ENCODE measurements at regions not wholly inside any gene's neighbourhood (a gene's known extent, or its start where the extent isn't known, plus 50 kb on each side); places are given as distances from the start of the nearest gene placed in this dataset.

DNA sequence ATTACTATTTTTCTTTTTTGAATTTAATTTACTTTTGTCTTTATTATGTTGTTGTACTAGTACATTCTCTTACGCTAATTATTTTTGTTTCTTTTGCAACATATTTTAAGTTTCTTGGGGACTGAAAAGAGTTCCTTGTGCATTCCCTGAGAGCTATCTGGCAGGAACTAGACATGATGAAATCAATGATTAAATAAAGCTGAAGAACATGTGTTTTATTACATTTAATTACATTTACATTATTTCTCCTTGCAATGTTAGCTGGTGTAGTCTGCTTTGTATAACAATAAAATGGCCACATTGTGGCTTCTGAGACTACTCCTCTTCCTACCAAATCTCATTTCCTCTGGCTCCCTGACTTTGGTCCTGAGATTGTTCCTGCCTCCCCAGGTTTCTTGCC, 244.9 kb downstream of the NDFIP2 start:
- no peaks in the 10 kb centered on the region for H3K27me3 ChIP-seq (ENCODE audit: insufficient read depth, low read depth, severe bottlenecking)
- no peaks in the 10 kb centered on the region for H3K9me3 ChIP-seq (ENCODE audit: severe bottlenecking)
- TF ChIP-seq, protein P1, sequence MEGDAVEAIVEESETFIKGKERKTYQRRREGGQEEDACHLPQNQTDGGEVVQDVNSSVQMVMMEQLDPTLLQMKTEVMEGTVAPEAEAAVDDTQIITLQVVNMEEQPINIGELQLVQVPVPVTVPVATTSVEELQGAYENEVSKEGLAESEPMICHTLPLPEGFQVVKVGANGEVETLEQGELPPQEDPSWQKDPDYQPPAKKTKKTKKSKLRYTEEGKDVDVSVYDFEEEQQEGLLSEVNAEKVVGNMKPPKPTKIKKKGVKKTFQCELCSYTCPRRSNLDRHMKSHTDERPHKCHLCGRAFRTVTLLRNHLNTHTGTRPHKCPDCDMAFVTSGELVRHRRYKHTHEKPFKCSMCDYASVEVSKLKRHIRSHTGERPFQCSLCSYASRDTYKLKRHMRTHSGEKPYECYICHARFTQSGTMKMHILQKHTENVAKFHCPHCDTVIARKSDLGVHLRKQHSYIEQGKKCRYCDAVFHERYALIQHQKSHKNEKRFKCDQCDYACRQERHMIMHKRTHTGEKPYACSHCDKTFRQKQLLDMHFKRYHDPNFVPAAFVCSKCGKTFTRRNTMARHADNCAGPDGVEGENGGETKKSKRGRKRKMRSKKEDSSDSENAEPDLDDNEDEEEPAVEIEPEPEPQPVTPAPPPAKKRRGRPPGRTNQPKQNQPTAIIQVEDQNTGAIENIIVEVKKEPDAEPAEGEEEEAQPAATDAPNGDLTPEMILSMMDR (IDR thresholded peaks at IDR 0.05; ENCODE audit: low read depth, low read length), result no peak
- no peak for DNase-seq
- H3K27ac ChIP-seq, result no peak overlapping the region
- H3K4me3 ChIP-seq (ENCODE audit: low read depth, low read length), result no peak overlapping the region
- no peaks in the 10 kb centered on the region for H3K36me3 ChIP-seq

DNA sequence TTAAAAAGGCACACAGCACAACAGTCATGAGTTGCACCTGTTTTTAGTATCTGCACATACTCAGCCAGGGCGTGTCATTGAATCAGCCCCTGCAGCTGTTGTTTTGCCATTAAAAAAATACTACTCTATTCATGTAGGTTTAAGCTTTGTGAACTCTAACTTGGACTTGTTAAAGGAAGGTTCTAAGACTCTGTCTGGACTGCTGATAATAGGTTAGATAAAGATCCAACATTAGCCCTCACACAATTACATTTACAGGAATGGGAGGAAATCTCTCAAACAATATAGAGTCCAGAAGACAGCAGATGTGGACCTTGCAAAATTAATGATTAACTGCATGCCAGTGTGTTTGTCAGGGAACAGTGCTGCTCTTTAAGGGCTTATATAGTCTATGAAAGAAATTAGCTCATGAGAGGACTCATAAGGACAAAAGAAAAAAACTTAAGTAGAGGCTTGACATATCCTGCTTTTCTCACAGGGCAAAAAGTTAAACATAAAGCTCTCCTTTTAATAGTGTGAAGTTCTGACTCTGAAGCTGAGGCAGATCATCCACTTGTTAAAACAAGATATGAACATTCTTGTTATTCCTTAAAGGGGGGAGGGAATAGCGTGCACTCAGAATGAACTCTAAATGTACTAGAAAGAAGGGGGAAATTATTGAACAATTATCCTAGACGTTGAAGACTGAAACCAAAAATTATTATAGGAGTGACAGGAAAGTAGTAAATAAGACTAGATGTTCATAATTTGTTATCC, 243.6 kb downstream of the NDFIP2 start:
- DNase-seq, result no peak
- no peak overlapping the region for H3K4me3 ChIP-seq (ENCODE audit: low read depth, low read length)
- H3K27ac ChIP-seq, result no peak overlapping the region
- H3K9me3 ChIP-seq (ENCODE audit: severe bottlenecking), result no peaks in the 10 kb centered on the region
- TF ChIP-seq, protein P1 (IDR thresholded peaks at IDR 0.05; ENCODE audit: low read depth, low read length), result no peak
- no peaks in the 10 kb centered on the region for H3K27me3 ChIP-seq (ENCODE audit: insufficient read depth, low read depth, severe bottlenecking)
- H3K36me3 ChIP-seq, result no peaks in the 10 kb centered on the region

- no peaks in the 10 kb centered on the region for H3K27me3 ChIP-seq (ENCODE audit: insufficient read depth, low read depth, severe bottlenecking)
- no peaks in the 10 kb centered on the region for H3K9me3 ChIP-seq (ENCODE audit: severe bottlenecking)
- TF ChIP-seq, protein P1 (IDR thresholded peaks at IDR 0.05; ENCODE audit: low read depth, low read length), result no peak
- H3K4me3 ChIP-seq (ENCODE audit: low read depth, low read length), result no peak overlapping the region
- no peaks in the 10 kb centered on the region for H3K36me3 ChIP-seq
- DNase-seq, result no peak
- H3K27ac ChIP-seq, result no peak overlapping the region
These were observed 242.6 kb downstream of the NDFIP2 start for GRCh38 chr13:79723519-79724024.

DNA sequence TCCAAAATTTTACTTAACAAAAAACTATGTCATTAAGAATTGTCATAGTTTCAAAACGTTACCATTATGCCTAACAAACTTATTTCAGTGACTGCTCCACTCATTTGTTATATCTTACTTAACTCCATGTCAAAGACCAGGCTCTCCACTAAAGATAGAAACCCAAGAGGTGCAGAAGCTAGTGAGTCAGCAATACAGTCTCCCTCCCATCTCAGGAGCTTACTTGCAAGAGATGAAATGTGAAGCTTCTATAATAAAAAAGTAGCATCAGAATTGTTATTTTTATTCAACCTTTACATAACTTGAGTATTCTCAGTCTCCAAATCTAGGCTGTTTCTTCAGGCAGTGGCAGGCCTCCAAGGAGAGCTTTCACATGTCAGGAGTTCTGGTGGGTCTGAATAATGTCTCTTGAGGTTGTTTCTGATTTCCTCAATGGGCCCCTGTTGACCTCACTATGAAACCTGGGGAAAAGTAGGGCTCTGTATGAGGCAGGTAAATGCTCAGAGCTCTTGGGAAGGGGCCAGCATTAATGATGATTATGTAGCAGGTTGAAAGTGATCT, 242.0 kb downstream of the NDFIP2 start:
- Histone ChIP-seq H3K4me3 (ENCODE audit: low read depth, low read length) (no peak overlapping the region), H3K27ac (no peak overlapping the region)

DNA sequence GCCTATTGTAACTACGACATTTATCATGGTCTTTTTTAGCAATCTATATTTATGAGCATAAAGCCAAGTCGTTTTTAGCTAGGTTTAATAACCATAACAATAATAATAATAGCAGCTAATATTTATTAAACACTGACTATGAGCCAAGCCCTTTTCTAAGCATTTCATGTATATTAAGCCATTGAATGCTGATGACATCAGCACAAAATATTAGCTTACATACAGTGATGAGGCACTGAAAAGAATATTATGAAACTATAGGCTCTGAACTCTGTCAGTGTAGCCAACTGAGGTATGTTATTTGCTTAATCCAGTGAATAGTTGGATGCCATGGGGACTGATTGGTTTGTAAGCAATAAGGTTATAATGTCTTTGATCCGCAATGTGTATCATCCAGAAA, 235.2 kb downstream of the NDFIP2 start:
- DNase-seq, result no peak
- TF ChIP-seq, protein P1 (IDR thresholded peaks at IDR 0.05; ENCODE audit: low read depth, low read length), result no peak
- no peaks in the 10 kb centered on the region for H3K36me3 ChIP-seq
- no peak overlapping the region for H3K27ac ChIP-seq
- no peaks in the 10 kb centered on the region for H3K9me3 ChIP-seq (ENCODE audit: severe bottlenecking)
- no peak overlapping the region for H3K4me3 ChIP-seq (ENCODE audit: low read depth, low read length)
- H3K27me3 ChIP-seq (ENCODE audit: insufficient read depth, low read depth, severe bottlenecking), result no peaks in the 10 kb centered on the region

More for the DNA sequence above, 242.0 kb downstream of the NDFIP2 start:
- Histone ChIP-seq H3K36me3 (no peaks in the 10 kb centered on the region), H3K9me3 (ENCODE audit: severe bottlenecking) (no peaks in the 10 kb centered on the region), H3K27me3 (ENCODE audit: insufficient read depth, low read depth, severe bottlenecking) (no peaks in the 10 kb centered on the region)
- DNase-seq, result no peak
- TF ChIP-seq, protein P1 (IDR thresholded peaks at IDR 0.05; ENCODE audit: low read depth, low read length), result no peak
